BE2C (cell line): ENCODE measurements at regions not wholly inside any gene's neighbourhood (a gene's known extent, or its start where the extent isn't known, plus 50 kb on each side); places are given as distances from the start of the nearest gene placed in this dataset.
"Not testable (repeated sequence)": the region's sequence is repeated elsewhere in the genome, so short reads cannot be mapped to it uniquely, and the experiment has no call there.

Experiments used
- DNase-seq: peaks from one replicate; pipeline ENCODE4 v3.0.0-alpha.2; 2020
- H3K27me3 ChIP-seq: fragments of 250-450 bp; sonication (Bioruptor Pico); 2 replicates; pipeline ENCODE4 v1.5.1; 2020; ENCODE audit warnings: mild to moderate bottlenecking
- H3K36me3 ChIP-seq: fragments of 250-450 bp; sonication (Bioruptor Pico); 2 replicates; pipeline ENCODE4 v1.5.1; 2020; ENCODE audit warnings: mild to moderate bottlenecking
- H3K4me1 ChIP-seq: fragments of 250-450 bp; sonication (Bioruptor Pico); 2 replicates; pipeline ENCODE4 v1.5.1; 2020
- H3K4me3 ChIP-seq: 2 replicates; pipeline ENCODE4 v1.5.1; 2011; ENCODE audit warnings: low read depth, low read length
- H3K9me3 ChIP-seq: fragments of 250-450 bp; sonication (Bioruptor Pico); 2 replicates; pipeline ENCODE4 v1.5.1; 2020
- TF ChIP-seq, protein P1 (sequence below): IDR thresholded peaks from 2 replicates; pipeline ENCODE4 v1.5.1; 2012; ENCODE audit warnings: mild to moderate bottlenecking, low read depth, low read length

DNA sequence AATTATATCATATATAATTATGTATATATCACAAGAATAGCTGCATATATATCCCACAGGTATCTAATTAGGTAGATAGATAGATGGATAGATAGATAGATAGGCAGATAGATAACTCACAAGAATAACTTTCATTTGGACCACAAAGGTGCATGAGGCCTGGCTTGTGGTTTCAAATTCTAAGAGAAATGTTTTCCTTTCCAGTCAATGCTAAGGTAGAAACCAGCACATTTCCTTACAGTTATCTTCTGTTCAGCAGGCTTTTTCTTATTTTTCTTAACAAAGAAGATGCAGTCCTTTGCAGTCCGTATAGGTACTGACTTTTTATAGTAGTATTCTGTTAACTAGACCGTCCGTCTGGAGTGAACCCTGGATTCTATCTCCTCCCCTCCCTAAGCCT is 152.9 kb upstream of the ANKFN1 start:
- no peaks in the 10 kb centered on the region for H3K9me3 ChIP-seq

DNA sequence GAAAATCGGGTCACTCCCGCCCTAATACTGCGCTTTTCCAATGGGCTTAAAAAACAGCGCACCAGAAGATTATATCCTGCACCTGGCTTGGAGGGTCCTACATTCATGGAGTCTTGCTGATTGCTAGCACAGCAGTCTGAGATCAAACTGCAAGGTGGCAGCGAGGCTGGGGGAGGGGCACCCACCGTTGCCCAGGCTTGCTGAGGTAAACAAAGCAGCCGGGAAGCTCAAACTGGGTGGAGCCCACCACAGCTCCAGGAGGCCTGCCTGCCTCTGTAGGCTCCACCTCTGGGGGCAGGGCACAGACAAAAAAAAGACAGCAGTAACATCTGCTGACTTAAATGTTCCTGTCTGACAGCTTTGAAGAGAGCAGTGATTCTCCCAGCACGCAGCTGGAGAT is 150.6 kb upstream of the ANKFN1 start:
- not testable (repeated sequence) for H3K4me1 ChIP-seq, H3K27me3 ChIP-seq, H3K4me3 ChIP-seq, H3K36me3 ChIP-seq, DNase-seq, H3K9me3 ChIP-seq

More for the DNA sequence above, 152.9 kb upstream of the ANKFN1 start:
- TF ChIP-seq, protein P1, sequence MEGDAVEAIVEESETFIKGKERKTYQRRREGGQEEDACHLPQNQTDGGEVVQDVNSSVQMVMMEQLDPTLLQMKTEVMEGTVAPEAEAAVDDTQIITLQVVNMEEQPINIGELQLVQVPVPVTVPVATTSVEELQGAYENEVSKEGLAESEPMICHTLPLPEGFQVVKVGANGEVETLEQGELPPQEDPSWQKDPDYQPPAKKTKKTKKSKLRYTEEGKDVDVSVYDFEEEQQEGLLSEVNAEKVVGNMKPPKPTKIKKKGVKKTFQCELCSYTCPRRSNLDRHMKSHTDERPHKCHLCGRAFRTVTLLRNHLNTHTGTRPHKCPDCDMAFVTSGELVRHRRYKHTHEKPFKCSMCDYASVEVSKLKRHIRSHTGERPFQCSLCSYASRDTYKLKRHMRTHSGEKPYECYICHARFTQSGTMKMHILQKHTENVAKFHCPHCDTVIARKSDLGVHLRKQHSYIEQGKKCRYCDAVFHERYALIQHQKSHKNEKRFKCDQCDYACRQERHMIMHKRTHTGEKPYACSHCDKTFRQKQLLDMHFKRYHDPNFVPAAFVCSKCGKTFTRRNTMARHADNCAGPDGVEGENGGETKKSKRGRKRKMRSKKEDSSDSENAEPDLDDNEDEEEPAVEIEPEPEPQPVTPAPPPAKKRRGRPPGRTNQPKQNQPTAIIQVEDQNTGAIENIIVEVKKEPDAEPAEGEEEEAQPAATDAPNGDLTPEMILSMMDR, result no peak
- Histone ChIP-seq H3K27me3 (no peaks in the 10 kb centered on the region), H3K4me1 (no peaks in the 10 kb centered on the region), H3K4me3 (no peak overlapping the region), H3K36me3 (no peaks in the 10 kb centered on the region)
- no peak for DNase-seq

DNA sequence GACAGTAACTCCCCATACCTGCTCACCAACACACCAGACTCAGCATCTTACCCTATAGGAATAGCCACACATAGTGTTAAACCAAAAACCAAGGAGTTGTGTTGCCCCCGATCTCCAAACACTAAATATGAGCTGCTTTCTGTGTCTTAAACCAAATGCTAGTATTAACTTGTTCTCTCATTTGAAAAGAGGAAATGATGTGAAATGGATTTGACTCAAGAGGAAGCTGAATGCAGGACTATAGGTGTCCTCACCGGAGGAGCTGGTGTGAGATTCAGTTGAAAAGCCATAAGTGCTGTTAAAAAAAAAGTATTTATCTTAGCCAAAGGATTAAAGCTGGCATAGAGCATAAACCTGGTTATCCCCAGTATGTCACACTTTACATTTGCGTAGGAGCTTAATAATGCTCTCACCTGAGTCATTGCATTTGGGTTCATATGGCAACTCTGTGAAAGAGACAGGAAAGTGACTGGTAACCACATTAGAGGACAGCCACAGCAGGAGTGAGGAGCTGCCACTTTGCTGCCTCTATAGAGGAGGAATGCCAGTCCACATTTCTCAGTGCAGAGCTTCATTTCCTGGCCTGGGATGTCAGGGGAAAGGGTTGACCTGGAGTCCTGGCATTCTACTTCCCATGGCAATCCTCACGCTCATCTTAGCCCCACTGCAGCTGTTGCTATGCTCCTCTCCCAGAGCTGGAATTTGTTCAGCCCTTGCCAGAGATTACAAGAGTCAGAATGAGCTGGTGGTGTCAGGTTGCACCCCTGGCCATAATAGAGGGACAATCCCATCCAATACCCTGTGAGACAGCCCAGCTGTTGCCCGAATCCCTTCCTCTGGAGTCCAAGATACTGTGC is 143.3 kb upstream of the ANKFN1 start:
- H3K27me3 ChIP-seq, result no peaks in the 10 kb centered on the region
- DNase-seq, result no peak
- no peaks in the 10 kb centered on the region for H3K36me3 ChIP-seq
- H3K9me3 ChIP-seq, result no peaks in the 10 kb centered on the region
- TF ChIP-seq, protein P1, result no peak
- no peak overlapping the region for H3K4me3 ChIP-seq
- H3K4me1 ChIP-seq, result no peaks in the 10 kb centered on the region

DNA sequence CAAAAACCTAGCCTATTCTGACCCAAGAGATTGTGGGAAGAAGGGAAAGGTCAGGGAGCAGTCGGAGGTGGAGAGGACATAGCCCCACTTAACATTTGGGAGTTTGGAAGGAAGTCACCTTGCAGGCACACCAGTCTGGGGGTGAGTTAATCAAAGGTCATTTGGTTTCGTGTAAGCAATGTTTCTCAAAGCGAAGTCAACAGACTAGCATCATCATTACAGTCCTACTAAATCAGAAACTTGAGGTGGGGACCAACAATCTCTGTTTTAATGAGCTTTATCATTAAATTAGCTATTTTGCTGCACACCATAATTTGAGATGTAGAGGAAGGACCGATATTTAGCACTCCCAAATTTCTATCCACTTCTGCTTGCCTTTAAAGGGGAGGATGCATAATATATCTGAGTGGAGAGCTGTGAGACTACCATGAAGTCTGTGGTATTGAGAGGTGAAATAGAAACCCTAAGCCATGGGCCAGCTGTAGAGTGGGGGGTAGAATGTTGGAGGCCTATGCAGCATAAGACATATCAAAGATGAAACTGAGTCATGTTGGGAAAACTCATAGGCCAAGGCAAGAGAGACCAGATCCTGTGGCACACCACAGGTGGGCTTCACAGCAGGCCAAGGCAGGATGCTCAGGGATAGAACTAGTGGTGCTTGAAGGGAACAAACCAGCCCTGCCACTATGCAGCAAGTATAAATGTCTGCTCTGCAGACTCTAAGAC is 141.7 kb upstream of the ANKFN1 start:
- TF ChIP-seq, protein P1, result no peak
- Histone ChIP-seq H3K9me3 (no peaks in the 10 kb centered on the region), H3K27me3 (no peaks in the 10 kb centered on the region; the same call in 1 of the 2 replicates), H3K4me1 (no peaks in the 10 kb centered on the region), H3K4me3 (no peak overlapping the region), H3K36me3 (no peaks in the 10 kb centered on the region)
- no peak for DNase-seq

DNA sequence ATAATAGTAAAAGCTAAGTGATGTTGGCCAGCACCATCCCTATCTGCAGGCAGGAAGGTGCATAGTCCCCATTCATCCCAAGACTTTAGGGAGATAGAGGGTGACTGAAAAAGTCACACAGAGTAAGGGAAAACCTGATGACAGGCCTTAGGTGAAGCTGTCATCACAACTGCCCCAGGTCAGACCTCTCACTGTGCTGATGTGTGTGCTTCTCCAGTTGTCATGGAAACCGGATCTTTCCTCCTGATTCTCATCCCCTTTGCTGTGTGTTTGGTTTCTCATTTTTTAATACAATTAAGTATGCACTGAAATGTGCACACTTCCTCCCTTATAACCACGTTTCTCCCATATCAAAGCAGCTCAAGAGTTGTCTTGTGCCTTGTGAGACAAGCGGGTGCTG is 135.1 kb upstream of the ANKFN1 start:
- no peak for DNase-seq
- Histone ChIP-seq H3K27me3 (peaks cover 16% of the 10 kb centered on the region), H3K9me3 (no peaks in the 10 kb centered on the region), H3K36me3 (no peaks in the 10 kb centered on the region), H3K4me3 (no peak overlapping the region), H3K4me1 (no peaks in the 10 kb centered on the region)
- TF ChIP-seq, protein P1, result no peak

DNA sequence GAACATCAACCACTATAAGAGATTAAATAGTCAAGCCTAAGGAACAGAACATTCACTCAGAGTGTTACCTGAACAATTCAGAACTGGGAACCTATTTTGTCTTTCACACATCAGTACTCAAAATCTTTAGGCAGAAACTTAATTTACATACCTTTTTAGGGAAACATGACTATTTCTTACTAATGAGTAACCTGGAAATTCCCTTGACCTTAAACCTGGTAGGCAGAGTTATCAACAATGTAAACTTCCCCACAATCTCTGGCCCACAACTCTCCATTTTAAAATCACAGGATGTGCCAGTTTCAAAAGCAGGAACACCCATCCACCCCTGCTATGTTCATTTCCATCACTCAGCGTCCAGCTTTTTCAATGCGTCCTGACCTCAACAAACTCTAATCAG is 132.9 kb upstream of the ANKFN1 start:
- no peak for DNase-seq
- H3K4me3 ChIP-seq, result no peak overlapping the region
- TF ChIP-seq, protein P1, result no peak
- H3K4me1 ChIP-seq, result no peaks in the 10 kb centered on the region
- H3K27me3 ChIP-seq, result peaks cover 16% of the 10 kb centered on the region
- H3K9me3 ChIP-seq, result no peaks in the 10 kb centered on the region
- H3K36me3 ChIP-seq, result no peaks in the 10 kb centered on the region
